Aorta (tissue), 5 donors: ENCODE measurements at regions not wholly inside any gene's neighbourhood (a gene's known extent, or its start where the extent isn't known, plus 50 kb on each side); places are given as distances from the start of the nearest gene placed in this dataset.

Source experiments
- ATAC-seq: fragments of 200-7000 bp; cut with Tn5 transposase; one replicate; pipeline ENCODE4 v1.9.1; 2022; ENCODE audit warnings: moderate library complexity; ENCODE audit not compliant: low FRiP score
- DNase-seq, 2 donors: peaks; one replicate each; pipeline ENCODE4 v3.0.0-alpha.2; 2020
- H3K27ac ChIP-seq, 2 donors: one replicate each; pipeline ENCODE4 v1.5.1; 2013; ENCODE audit warnings: low read length in 2 of 2, mild to moderate bottlenecking in 2 of 2, moderate library complexity in 2 of 2, control low read depth in 1 of 2, inconsistent platforms in 1 of 2, low read depth in 1 of 2
- H3K27me3 ChIP-seq, 2 donors: one replicate each; pipeline ENCODE4 v1.6.1; 2013; ENCODE audit warnings: control low read depth in 1 of 2, low read length in 1 of 2, mild to moderate bottlenecking in 1 of 2, moderate library complexity in 1 of 2; ENCODE audit not compliant: insufficient read depth in 2 of 2, control insufficient read depth in 1 of 2
- H3K36me3 ChIP-seq, 2 donors: one replicate each; pipeline ENCODE4 v1.6.1; 2013; ENCODE audit warnings: control low read depth in 1 of 2, low read length in 1 of 2, mild to moderate bottlenecking in 1 of 2; ENCODE audit not compliant: insufficient read depth in 2 of 2, control insufficient read depth in 1 of 2
- H3K4me1 ChIP-seq, 2 donors: one replicate each; pipeline ENCODE4 v1.6.1; 2013; ENCODE audit warnings: low read length in 2 of 2, control low read depth in 1 of 2, mild to moderate bottlenecking in 1 of 2, moderate library complexity in 1 of 2; ENCODE audit not compliant: insufficient read depth in 2 of 2, control insufficient read depth in 1 of 2
- H3K4me3 ChIP-seq, 2 donors: one replicate each; pipeline ENCODE4 v1.5.1; 2013; ENCODE audit warnings: low read length in 2 of 2, control low read depth in 1 of 2, mild to moderate bottlenecking in 1 of 2
- H3K9me3 ChIP-seq: one replicate; pipeline ENCODE4 v1.6.1; 2013; ENCODE audit warnings: mild to moderate bottlenecking, low read length; ENCODE audit not compliant: control insufficient read depth
- WGBS, 2 donors: extraction: QIAGEN DNeasy Blood & Tissue Kit; methylation state at CpG; one replicate each; pipeline ENCODE4 v1.1.7; 2013; 5-methylcytosine and 5-hydroxymethylcytosine counted together
- intact Hi-C, 2 donors: fragments of 100-400 bp; cut with DNase I; formaldehyde crosslinking; loops; one replicate each; pipeline versions ENCODE4 v1.14.2 to v1.15.0; 2022
- donor health status: healthy with polysubstance abuse.
- donor health status: Bipolar disorder and iron deficiency.
- donor health status: DM: no; HTN: no; CAD: no.
- donor health status: DM: no; HTN: no; CAD: no.
- donor health status: DM: yes; HTN: yes; CAD: no.

DNA sequence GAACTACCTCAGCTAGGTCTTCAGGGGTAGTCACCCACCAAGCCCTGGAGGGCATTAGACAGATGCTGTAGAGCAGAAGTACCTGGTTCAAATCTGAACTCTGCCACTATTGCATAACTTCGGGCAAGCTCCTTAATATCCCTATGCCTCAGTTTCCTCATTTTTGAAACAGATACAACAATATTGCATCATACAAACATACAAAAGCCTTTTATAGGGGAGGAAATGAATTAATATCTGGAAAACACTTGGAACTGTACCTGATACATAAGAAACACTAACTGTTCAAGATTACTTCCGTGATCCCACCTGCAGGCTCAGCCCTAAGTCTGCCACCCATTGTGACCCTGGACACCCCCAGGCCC, 166.1 kb downstream of the EFNB1 start:
- Histone ChIP-seq H3K4me1 (peaks cover 0 to 3% of the 10 kb centered on the region in 2 donors), H3K27ac (no peak overlapping the region), H3K27me3 (no peaks in the 10 kb centered on the region), H3K4me3 (no peak overlapping the region), H3K9me3 (no peaks in the 10 kb centered on the region), H3K36me3 (no peaks in the 10 kb centered on the region)
- no peak for ATAC-seq
- no peak for DNase-seq
- 93 to 99% methylated on average over 2 of the region's 2 CpGs for WGBS, 2 donors
- intact Hi-C loops = loop anchor here in 1 of 2 donors (10.0 kb wide), 3 partner anchors 60 to 160 kb away; no protein-coding TSS in a partner anchor

- DNase-seq = no peak
- intact Hi-C loops = loop anchor here in 1 of 2 donors (10.0 kb wide), 3 partner anchors 60 to 160 kb away; no protein-coding TSS in a partner anchor
- no peaks in the 10 kb centered on the region for H3K36me3 ChIP-seq
- no peaks in the 10 kb centered on the region for H3K27me3 ChIP-seq
- 78 to 91% methylated on average over 7 of the region's 7 CpGs for WGBS, 2 donors
- ATAC-seq = no peak
- H3K27ac ChIP-seq = no peak overlapping the region
- peaks cover 0 to 3% of the 10 kb centered on the region in 2 donors for H3K4me1 ChIP-seq
- H3K4me3 ChIP-seq = no peak overlapping the region
- H3K9me3 ChIP-seq = no peaks in the 10 kb centered on the region
Observed at GRCh38 chrX:68994135-68994890, 165.5 kb downstream of the EFNB1 start.

- H3K36me3 ChIP-seq = no peaks in the 10 kb centered on the region
- H3K27me3 ChIP-seq = no peaks in the 10 kb centered on the region
- DNase-seq (no peak), ATAC-seq (no peak)
- peaks cover 0 to 3% of the 10 kb centered on the region in 2 donors for H3K4me1 ChIP-seq
- WGBS, 2 donors = 79 to 82% methylated on average over 7 of the region's 7 CpGs
- intact Hi-C loops = loop anchor here in 1 of 2 donors (10.0 kb wide), 3 partner anchors 58 to 158 kb away; no protein-coding TSS in a partner anchor
- no peak overlapping the region for H3K27ac ChIP-seq
- no peaks in the 10 kb centered on the region for H3K9me3 ChIP-seq
- no peak overlapping the region for H3K4me3 ChIP-seq
Observed at GRCh38 chrX:68992821-68993397, 164.1 kb downstream of the EFNB1 start.

GRCh38 chrX:68991691-68992345, 163.0 kb downstream of the EFNB1 start:
- ATAC-seq (no peak), DNase-seq (no peak)
- Histone ChIP-seq H3K9me3 (no peaks in the 10 kb centered on the region), H3K27me3 (no peaks in the 10 kb centered on the region), H3K27ac (no peak overlapping the region), H3K4me1 (peaks cover 0 to 3% of the 10 kb centered on the region in 2 donors), H3K4me3 (no peak overlapping the region), H3K36me3 (no peaks in the 10 kb centered on the region)
- whole genome bisulfite sequencing, 2 donors = 52 to 67% methylated on average over 3 of the region's 3 CpGs
- intact Hi-C loops = loop anchor here in 1 of 2 donors (10.0 kb wide), 3 partner anchors 57 to 157 kb away; no protein-coding TSS in a partner anchor

- Histone ChIP-seq H3K27me3 (no peaks in the 10 kb centered on the region), H3K4me1 (no peaks in the 10 kb centered on the region), H3K9me3 (no peaks in the 10 kb centered on the region), H3K36me3 (no peaks in the 10 kb centered on the region), H3K27ac (no peak overlapping the region), H3K4me3 (no peak overlapping the region)
- DNase-seq (no peak), ATAC-seq (no peak)
- 64 to 79% methylated on average over 1 of the region's 1 CpG for WGBS, 2 donors
- intact Hi-C loops = loop anchor here in 1 of 2 donors (10.0 kb wide), 3 partner anchors 56 to 156 kb away; no protein-coding TSS in a partner anchor
Observed at GRCh38 chrX:68990948-68991347, 162.1 kb downstream of the EFNB1 start.

- Histone ChIP-seq H3K9me3 (no peaks in the 10 kb centered on the region), H3K4me1 (no peaks in the 10 kb centered on the region), H3K4me3 (no peak overlapping the region), H3K36me3 (no peaks in the 10 kb centered on the region), H3K27me3 (no peaks in the 10 kb centered on the region), H3K27ac (peak overlapping the region in 1 of 2 donors; percentile 32)
- WGBS, 2 donors = 18 to 25% methylated on average over 17 of the region's 17 CpGs
- ATAC-seq (peak; percentile 58), DNase-seq (peak; percentile 68 to 82)
- intact Hi-C loops = loop anchor here in 1 of 2 donors (10.0 kb wide), 3 partner anchors 55 to 155 kb away; no protein-coding TSS in a partner anchor
Observed at GRCh38 chrX:68989865-68990606, 161.2 kb downstream of the EFNB1 start.

DNA sequence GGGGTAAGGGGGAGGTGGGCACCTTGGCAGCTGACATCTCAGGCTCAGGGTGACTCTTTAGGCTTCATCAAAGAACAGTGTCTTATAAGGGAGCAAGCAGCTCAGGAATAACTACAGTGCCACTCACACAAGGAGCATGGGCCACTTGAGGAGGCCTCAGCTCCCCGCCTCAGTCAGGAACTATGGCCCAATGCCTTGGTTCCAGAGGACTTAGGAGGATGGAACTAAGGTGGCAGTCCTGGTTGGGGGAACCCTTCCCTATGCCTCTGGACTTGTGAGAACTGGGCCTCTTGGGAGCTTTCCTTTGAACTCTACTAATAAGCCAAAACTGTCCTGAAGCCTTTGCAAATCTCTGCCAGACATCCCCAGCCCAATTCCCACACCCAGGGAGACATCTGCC, 160.6 kb downstream of the EFNB1 start:
- DNase-seq (no peak), ATAC-seq (no peak)
- H3K27me3 ChIP-seq = no peaks in the 10 kb centered on the region
- H3K9me3 ChIP-seq = no peaks in the 10 kb centered on the region
- H3K27ac ChIP-seq = no peak overlapping the region
- intact Hi-C loops = no loop called here
- no peak overlapping the region for H3K4me3 ChIP-seq
- H3K4me1 ChIP-seq = no peaks in the 10 kb centered on the region
- WGBS, 2 donors = 79 to 93% methylated on average over 1 of the region's 1 CpG
- H3K36me3 ChIP-seq = no peaks in the 10 kb centered on the region

DNA sequence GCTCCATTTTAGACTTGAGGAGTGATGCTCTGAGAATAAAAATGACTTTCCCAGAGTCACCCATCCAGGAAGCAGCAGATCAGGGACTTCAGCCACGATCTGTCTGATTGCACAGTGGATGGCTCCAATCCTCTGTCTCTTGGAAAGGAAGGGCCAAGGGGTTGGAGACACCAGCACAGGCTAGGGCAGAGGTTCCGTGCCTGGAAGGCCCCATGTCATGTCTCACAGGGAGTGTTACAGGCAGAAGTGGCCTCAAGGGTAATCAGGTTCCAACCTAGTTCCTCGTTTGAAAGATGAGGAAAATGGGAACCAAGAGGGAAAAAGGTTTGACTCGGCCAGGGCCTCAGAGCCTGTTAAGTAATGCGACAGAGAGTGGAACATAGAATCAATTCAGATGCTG, 160.0 kb downstream of the EFNB1 start:
- intact Hi-C loops = no loop called here
- Histone ChIP-seq H3K4me1 (no peaks in the 10 kb centered on the region), H3K36me3 (no peaks in the 10 kb centered on the region), H3K4me3 (no peak overlapping the region), H3K27ac (no peak overlapping the region), H3K27me3 (no peaks in the 10 kb centered on the region), H3K9me3 (no peaks in the 10 kb centered on the region)
- WGBS, 2 donors = 51 to 93% methylated on average over 5 of the region's 5 CpGs
- ATAC-seq (no peak), DNase-seq (no peak)
